Erythroblast (primary cell): ENCODE measurements at regions not wholly inside any gene's neighbourhood (a gene's known extent, or its start where the extent isn't known, plus 50 kb on each side); places are given as distances from the start of the nearest gene placed in this dataset.

Experiments used
- GATA1 ChIP-seq: IDR thresholded peaks from 2 replicates; pipeline ENCODE4 v1.6.1; 2011; ENCODE audit warnings: low read depth, mild to moderate bottlenecking, control low read depth, low read length, moderate library complexity
- POLR2A ChIP-seq: IDR thresholded peaks from 2 replicates; pipeline ENCODE4 v1.6.1; 2011; ENCODE audit warnings: mild to moderate bottlenecking, low read length

DNA sequence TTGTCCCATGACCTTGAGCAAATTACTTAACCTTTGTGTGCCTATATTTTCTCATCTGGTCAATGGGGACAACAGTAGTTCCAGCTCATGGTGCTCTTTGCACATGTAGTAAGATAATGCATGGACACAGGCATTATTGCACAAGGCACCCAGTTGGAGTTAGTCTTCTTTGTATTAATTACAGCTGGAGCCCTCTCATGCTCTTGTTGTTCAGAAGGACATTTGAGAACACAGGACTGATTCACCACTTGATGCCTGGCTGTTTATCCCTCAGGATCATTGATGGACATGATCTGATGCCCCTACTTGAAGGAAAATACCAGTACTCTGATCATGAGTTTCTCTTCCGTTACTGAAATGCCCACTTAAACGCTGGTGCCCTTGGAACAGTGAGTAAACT is 1068.6 kb downstream of the NLGN4Y start:
- TF ChIP-seq POLR2A (no peak), GATA1 (no peak)
